Activated naive CD4-positive, alpha-beta T cell treated with anti-CD3 and anti-CD28 coated beads for 36 hours (primary cell): ENCODE measurements at regions not wholly inside any gene's neighbourhood (a gene's known extent, or its start where the extent isn't known, plus 50 kb on each side); places are given as distances from the start of the nearest gene placed in this dataset.

Source experiments
- CTCF ChIA-PET: fragments of 350-600 bp; sonication (Branson Sonifier 250); formaldehyde crosslinking; loops from one replicate; lab custom pipeline; 2021; ENCODE audit warnings: antibody characterized with exemption; lab: Charles Lee
- DNase-seq: peaks from one replicate; pipeline ENCODE4 v3.0.0-alpha.2; 2020
- H3K27ac Mint-ChIP-seq: one replicate; pipeline ENCODE4 v1.8.0; 2021; ENCODE audit warnings: mild to moderate bottlenecking, mixed read lengths
- H3K27me3 Mint-ChIP-seq: one replicate; pipeline ENCODE4 v1.8.0; 2021; ENCODE audit warnings: low read depth, mixed read lengths
- H3K36me3 Mint-ChIP-seq: one replicate; pipeline ENCODE4 v1.8.0; 2021; ENCODE audit warnings: low read depth, mixed read lengths
- H3K4me1 Mint-ChIP-seq: one replicate; pipeline ENCODE4 v1.8.0; 2021; ENCODE audit warnings: low read depth, mixed read lengths
- H3K4me3 Mint-ChIP-seq: one replicate; pipeline ENCODE4 v1.8.0; 2021; ENCODE audit warnings: mild to moderate bottlenecking, moderate library complexity, mixed read lengths
- H3K9me3 Mint-ChIP-seq: one replicate; pipeline ENCODE4 v1.8.0; 2021; ENCODE audit warnings: mixed read lengths
- intact Hi-C: fragments of 100-400 bp; cut with micrococcal nuclease; formaldehyde crosslinking; loops from one replicate; pipeline ENCODE4 v1.15.1; 2023

DNA sequence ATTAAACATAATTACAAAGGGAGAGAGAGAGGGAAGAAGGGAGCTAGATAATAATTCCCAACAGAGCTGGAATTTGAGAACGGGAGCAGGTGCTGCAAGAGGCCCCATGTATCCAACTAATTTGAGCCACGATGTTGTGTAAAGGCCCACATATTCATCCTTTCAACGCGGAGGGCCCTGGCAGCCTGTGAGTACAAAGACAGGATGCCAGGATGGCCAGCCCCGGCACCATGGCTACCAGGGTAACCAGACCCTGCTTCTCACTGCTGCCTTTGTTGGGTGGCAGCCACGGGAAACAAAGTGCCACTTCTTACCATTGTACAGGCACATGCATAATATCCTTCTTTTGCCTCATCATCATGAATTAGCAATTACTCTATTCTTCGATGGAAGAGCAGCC is 492.0 kb upstream of the NRSN1 start:
- CTCF ChIA-PET: no interaction called here
- Mint-ChIP-seq H3K9me3 (peaks cover 2% of the 10 kb centered on the region), H3K36me3 (no peaks in the 10 kb centered on the region), H3K27ac (no peak overlapping the region), H3K4me3 (no peak overlapping the region), H3K4me1 (no peaks in the 10 kb centered on the region), H3K27me3 (no peaks in the 10 kb centered on the region)
- intact Hi-C loops: no loop called here
- no peak for DNase-seq

DNA sequence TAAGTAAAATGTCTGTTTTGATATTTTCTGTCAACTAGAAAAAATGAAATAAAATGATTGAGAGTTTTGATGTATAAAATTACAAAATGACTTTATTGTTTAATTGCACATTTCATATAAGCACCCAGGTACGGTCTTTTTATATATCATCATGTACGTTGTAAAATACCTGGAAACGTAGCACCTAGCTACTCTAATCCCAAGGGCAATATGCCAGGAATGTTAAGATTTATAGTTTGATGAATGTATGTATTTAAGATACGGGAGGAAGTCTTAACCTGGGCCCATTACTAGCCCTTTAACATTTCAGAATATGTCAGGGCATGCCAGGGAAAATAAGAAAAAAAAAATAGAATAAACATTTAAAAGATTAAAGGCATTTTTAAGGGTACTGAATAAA is 490.9 kb upstream of the NRSN1 start:
- no peak overlapping the region for H3K27ac Mint-ChIP-seq
- H3K9me3 Mint-ChIP-seq: peaks cover 2% of the 10 kb centered on the region
- no peak overlapping the region for H3K4me3 Mint-ChIP-seq
- no peaks in the 10 kb centered on the region for H3K27me3 Mint-ChIP-seq
- H3K4me1 Mint-ChIP-seq: no peaks in the 10 kb centered on the region
- CTCF ChIA-PET: no interaction called here
- H3K36me3 Mint-ChIP-seq: no peaks in the 10 kb centered on the region
- intact Hi-C loops: no loop called here
- no peak for DNase-seq

DNA sequence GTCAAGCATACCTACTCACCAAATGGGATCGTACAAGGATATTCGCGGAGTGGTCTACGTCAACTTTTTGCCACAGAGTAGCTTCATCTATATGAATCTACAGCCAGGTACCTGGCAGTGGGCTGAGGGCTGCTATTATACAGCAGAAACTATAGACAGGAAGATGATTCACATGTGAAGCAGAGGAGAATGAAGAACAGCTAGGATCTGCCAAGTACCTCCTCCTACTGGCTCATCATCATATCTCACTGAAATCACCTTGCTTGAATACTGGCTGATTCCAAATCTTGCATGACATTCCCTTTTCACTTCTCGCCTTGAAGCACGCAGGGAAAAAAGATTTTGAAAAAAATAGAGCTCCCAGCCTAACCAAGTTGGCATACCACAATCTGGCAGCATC is 488.7 kb upstream of the NRSN1 start:
- H3K4me1 Mint-ChIP-seq: no peaks in the 10 kb centered on the region
- no peak overlapping the region for H3K27ac Mint-ChIP-seq
- CTCF ChIA-PET: no interaction called here

DNA sequence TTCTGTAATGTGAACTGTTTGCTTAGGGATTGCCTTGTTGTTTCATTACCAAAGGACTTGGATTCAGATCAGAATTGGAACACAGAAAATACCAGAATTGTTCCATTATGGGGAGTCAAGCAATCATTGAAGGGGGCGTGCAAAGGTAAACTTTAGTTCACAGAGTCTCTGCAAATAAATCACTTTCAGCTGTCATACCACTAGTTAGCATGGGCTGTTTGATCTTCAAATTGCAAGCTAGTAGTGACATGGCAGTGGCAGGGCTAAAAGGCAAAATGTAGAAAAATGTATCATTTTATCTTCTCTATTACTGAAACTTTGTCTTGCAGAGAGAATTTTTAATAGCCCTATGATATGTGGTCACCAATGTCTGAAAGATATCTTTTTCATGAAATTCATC is 483.2 kb upstream of the NRSN1 start:
- H3K4me1 Mint-ChIP-seq: no peaks in the 10 kb centered on the region
- intact Hi-C loops: no loop called here
- no peak overlapping the region for H3K4me3 Mint-ChIP-seq

More for the DNA sequence above, 488.7 kb upstream of the NRSN1 start:
- intact Hi-C loops: no loop called here
- H3K36me3 Mint-ChIP-seq: no peaks in the 10 kb centered on the region
- H3K4me3 Mint-ChIP-seq: no peak overlapping the region
- DNase-seq: no peak
- H3K27me3 Mint-ChIP-seq: no peaks in the 10 kb centered on the region
- peaks cover 2% of the 10 kb centered on the region for H3K9me3 Mint-ChIP-seq

DNA sequence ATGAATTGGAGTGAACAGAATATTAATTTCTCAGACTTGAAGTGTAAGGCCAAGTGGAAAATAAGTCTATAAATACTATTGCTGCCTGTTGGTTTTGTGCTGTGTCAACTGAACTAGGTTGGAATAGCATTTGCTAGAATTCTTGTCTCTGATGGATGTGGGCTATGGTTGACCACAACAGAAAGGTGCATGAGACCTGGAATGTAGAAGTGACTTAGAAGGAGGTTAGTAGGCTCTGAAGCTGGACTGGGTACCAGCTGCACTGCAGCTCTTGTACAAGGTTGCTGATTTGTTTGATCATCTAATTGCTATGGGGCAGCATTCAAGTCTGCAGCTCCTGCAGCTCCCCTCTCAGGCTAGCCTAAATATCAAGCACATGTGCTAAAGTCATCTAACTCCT is 479.0 kb upstream of the NRSN1 start:
- H3K9me3 Mint-ChIP-seq: no peaks in the 10 kb centered on the region
- no peaks in the 10 kb centered on the region for H3K27me3 Mint-ChIP-seq
- H3K27ac Mint-ChIP-seq: no peak overlapping the region

More for the DNA sequence above, 483.2 kb upstream of the NRSN1 start:
- DNase-seq: no peak
- H3K27ac Mint-ChIP-seq: no peak overlapping the region
- H3K36me3 Mint-ChIP-seq: no peaks in the 10 kb centered on the region
- no peaks in the 10 kb centered on the region for H3K27me3 Mint-ChIP-seq
- no peaks in the 10 kb centered on the region for H3K9me3 Mint-ChIP-seq
- CTCF ChIA-PET: no interaction called here

DNA sequence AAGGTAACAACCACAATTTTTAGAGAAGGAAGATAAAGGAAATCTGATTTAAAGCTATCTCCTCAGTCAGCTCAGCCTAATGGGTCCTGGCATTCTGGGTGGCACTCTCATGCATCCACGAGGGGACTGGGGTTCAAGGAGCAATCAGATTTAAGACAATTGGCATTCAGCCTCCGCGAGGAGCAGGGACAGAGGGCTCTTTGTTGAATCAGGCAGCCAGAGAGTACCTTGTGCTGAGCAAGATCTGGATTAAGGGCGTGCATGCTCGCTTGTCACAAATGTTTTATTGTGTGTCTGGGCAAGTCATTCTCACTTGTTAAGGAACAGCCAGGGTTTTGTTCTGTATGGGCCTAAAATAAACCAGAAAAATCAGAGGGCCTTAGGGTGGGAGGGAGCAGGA is 475.3 kb upstream of the NRSN1 start:
- Mint-ChIP-seq H3K27ac (no peak overlapping the region), H3K4me1 (no peaks in the 10 kb centered on the region), H3K9me3 (no peaks in the 10 kb centered on the region), H3K36me3 (no peaks in the 10 kb centered on the region), H3K4me3 (no peak overlapping the region), H3K27me3 (no peaks in the 10 kb centered on the region)
- CTCF ChIA-PET: no interaction called here
- intact Hi-C loops: no loop called here
- no peak for DNase-seq

More for the DNA sequence above, 479.0 kb upstream of the NRSN1 start:
- no peak overlapping the region for H3K4me3 Mint-ChIP-seq
- H3K4me1 Mint-ChIP-seq: no peaks in the 10 kb centered on the region
- CTCF ChIA-PET: no interaction called here
- no peaks in the 10 kb centered on the region for H3K36me3 Mint-ChIP-seq
- intact Hi-C loops: no loop called here
- no peak for DNase-seq

DNA sequence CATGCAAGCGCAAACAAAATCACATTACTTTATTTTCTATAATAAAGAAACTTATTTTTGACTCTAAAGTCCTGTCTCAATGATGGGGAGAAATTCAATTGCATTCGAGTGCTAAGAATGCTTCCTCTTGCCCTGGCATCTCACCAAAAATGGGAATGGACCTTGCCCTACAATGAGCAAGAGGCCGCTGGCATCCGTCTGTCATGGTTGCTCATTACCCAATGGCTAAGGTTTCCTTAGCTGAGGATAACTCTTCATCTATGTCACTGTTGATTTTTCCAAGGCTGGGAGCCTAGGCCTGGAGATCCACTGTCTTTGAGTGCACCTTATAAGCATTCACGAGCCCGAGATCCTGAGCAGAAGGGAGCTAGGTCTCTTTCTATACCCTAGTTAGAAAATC is 471.3 kb upstream of the NRSN1 start:
- CTCF ChIA-PET: no interaction called here
- Mint-ChIP-seq H3K4me3 (no peak overlapping the region), H3K27me3 (no peaks in the 10 kb centered on the region), H3K9me3 (no peaks in the 10 kb centered on the region), H3K27ac (no peak overlapping the region), H3K4me1 (no peaks in the 10 kb centered on the region), H3K36me3 (no peaks in the 10 kb centered on the region)
- intact Hi-C loops: no loop called here
- DNase-seq: no peak

DNA sequence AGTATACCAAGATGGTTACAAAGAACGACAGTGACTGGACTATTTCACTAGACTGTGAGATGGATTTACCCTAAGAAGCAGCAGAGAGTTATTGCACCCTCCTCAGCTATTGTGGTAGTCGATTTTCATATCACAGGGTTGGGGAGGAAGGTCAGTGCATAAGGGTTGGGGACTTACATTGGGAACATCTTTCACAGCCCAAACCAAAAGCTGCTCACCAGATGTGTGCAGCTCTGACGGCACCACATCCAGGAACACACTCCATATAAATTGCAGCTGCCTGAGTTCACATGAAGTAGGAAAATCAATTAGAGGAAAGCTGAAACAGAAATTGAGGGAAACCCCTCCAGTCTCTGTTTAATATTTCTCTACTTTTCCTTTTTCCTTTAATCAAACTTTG is 470.5 kb upstream of the NRSN1 start:
- CTCF ChIA-PET: no interaction called here
- no peaks in the 10 kb centered on the region for H3K36me3 Mint-ChIP-seq
- intact Hi-C loops: no loop called here

DNA sequence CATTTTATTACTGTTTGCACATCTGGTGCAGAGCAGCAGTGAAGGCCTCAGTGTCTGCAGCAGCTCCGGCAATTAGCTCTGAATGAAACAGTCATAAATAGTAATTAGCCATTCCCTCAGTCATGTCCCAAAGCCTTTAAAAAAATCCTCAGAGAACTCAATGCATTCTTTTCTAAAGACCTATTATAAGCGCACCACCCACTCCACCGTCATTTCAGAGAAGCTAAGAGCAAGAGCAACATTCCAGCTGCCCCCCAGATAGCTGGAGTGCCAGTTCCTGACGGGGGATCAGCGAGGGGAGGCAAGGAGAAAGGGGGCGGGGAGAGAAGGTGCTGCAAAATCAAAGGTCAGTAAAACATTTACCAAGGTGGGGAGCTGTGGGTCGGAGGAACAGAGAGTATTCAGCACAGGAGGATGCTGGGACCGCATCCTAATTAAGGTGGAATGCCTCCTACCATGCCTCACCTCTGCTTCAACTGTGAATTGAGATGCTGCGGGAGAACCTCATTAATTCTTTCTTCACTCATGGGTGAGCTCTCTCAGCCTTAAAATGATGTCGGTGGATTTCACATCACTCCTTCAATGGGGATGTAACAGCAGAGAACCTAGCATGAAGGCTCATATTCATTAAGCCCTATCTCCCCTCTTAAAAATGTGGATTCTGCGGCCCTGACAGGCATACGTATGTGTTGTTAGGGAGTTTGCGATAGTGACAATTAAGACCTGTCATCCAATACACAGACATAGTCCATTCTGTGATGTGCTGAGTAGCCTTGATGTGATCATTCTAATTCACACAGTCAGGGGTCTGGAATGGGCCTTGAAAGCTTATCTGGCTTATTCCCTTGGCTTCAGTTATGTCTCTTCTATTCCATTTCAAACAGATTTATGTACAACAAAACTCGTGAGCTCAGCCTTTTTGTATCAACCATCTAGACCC is 469.5 kb upstream of the NRSN1 start:
- Mint-ChIP-seq H3K4me3 (no peak overlapping the region), H3K4me1 (no peaks in the 10 kb centered on the region), H3K9me3 (no peaks in the 10 kb centered on the region), H3K27me3 (no peaks in the 10 kb centered on the region), H3K27ac (no peak overlapping the region), H3K36me3 (no peaks in the 10 kb centered on the region)
- CTCF ChIA-PET: no interaction called here
- no peak for DNase-seq
- intact Hi-C loops: no loop called here

More for the DNA sequence above, 470.5 kb upstream of the NRSN1 start:
- H3K27ac Mint-ChIP-seq: no peak overlapping the region
- H3K4me1 Mint-ChIP-seq: no peaks in the 10 kb centered on the region
- no peak for DNase-seq
- no peaks in the 10 kb centered on the region for H3K9me3 Mint-ChIP-seq
- H3K27me3 Mint-ChIP-seq: no peaks in the 10 kb centered on the region
- no peak overlapping the region for H3K4me3 Mint-ChIP-seq

DNA sequence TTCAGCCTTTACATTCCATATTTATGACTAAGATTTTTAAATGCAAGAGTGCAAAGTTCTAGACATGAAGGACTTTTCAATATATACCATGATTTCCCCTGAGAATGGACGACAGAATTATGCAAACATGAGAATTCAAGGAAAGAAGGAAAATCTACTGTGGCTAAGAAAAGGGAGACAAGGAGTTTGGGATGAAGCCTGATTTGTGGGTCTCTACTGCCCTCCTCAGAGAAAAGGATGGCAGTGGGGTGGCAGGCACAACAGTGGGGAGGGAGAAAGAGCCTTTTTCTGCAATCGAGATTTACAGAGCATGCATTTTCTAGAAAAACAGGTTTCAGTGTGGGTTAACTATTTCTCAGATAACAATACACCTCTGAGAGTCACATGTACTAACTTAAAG is 466.9 kb upstream of the NRSN1 start:
- H3K27me3 Mint-ChIP-seq: no peaks in the 10 kb centered on the region
- H3K27ac Mint-ChIP-seq: no peak overlapping the region
- no peaks in the 10 kb centered on the region for H3K36me3 Mint-ChIP-seq
- no peaks in the 10 kb centered on the region for H3K4me1 Mint-ChIP-seq
- no peak overlapping the region for H3K4me3 Mint-ChIP-seq
- intact Hi-C loops: no loop called here
- DNase-seq: no peak
- no peaks in the 10 kb centered on the region for H3K9me3 Mint-ChIP-seq
- CTCF ChIA-PET: interaction anchor here (1.8 kb wide), 1 partner anchor 10 kb away, joined by 5 read pairs; no protein-coding TSS in a partner anchor

DNA sequence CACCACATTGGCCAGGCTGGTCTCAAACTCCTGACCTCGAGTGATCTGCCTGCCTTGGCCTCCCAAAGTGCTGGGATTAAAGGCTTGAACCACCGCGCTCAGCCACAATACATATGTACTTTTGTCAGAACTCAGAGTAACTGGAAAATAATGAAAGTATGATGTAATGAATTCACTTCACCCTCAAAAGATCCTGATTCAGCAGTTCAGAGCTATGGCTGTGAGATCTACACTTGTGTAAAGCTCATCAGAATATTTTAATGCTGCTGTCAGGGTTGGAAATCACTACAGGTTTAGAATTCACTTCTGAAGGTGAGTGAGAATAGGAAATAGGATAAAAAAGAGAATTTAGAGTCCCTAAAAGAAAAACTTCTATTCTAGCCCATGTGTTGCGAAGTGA is 464.5 kb upstream of the NRSN1 start:
- Mint-ChIP-seq H3K36me3 (no peaks in the 10 kb centered on the region), H3K27me3 (no peaks in the 10 kb centered on the region), H3K4me1 (no peaks in the 10 kb centered on the region), H3K9me3 (peaks cover 3% of the 10 kb centered on the region), H3K27ac (no peak overlapping the region), H3K4me3 (no peak overlapping the region)
- intact Hi-C loops: no loop called here
- CTCF ChIA-PET: no interaction called here
- no peak for DNase-seq

DNA sequence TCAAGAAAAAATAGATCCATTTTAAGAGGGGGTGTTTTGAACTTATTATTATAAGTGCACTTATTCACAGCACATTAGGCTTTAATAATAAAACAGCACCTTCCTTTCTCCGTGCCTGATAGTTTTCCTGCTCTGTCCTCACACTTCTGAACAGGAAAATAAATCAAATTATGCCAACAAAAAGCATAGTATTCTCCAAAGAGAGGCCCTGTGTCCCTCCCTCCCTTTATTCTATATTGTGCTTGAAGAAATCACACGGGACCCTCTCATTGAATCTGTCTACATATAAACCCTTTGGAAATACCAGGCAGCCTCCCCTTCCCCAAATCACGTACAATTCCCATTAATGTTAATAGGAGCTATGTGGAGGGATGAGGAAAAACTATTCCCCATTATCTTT is 462.9 kb upstream of the NRSN1 start:
- Mint-ChIP-seq H3K36me3 (no peaks in the 10 kb centered on the region), H3K27ac (no peak overlapping the region), H3K4me1 (no peaks in the 10 kb centered on the region), H3K27me3 (no peaks in the 10 kb centered on the region), H3K9me3 (peaks cover 11% of the 10 kb centered on the region), H3K4me3 (no peak overlapping the region)
- intact Hi-C loops: no loop called here
- no peak for DNase-seq
- CTCF ChIA-PET: no interaction called here

DNA sequence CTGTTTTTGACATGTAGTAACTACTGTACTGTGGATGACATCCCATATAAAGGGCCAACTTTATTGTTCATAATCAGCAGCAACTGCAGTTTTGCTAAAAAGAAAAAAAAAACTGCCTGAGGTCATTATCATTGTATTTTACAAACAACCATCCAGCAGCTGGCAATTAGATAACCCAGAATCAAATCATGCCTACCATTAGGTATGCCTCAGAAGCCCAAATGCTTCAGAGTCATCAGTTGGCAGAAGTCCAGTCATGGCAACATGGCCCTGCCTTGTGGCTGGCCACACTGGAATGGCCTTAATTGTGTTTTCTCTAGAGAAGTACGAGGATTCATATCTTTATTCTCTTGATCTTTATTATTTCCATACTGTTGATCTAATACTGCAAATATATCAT is 462.4 kb upstream of the NRSN1 start:
- Mint-ChIP-seq H3K36me3 (no peaks in the 10 kb centered on the region), H3K4me3 (no peak overlapping the region), H3K27me3 (no peaks in the 10 kb centered on the region), H3K27ac (no peak overlapping the region), H3K4me1 (no peaks in the 10 kb centered on the region), H3K9me3 (peaks cover 11% of the 10 kb centered on the region)
- CTCF ChIA-PET: no interaction called here
- no peak for DNase-seq
- intact Hi-C loops: no loop called here
